ENCODE measurements at regions not wholly inside any gene's neighbourhood (a gene's known extent, or its start where the extent isn't known, plus 50 kb on each side); places are given as distances from the start of the nearest gene placed in this dataset.

DNA sequence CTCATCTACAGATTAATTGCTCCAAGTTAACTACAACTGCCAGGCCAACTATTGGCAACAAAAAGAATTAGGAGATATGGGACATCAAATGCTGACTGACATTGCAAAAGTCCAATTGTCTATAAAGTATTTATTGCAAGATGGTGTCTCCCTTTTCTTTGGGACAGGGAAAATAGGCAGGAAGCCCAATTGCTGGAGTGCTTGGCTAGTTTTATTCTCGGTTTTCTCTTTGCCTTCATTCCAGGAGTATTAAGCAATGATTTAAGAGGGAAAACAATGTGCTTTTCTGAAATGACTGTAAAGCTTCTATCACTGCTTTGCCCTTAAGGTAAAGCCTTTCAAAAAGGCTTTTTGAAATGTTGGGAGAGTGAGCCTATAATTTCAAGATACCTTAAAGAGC is 62.8 kb upstream of the DIAPH2 start:
- no peaks in the 10 kb centered on the region for H3K36me3 ChIP-seq (ENCODE audit: insufficient read depth, low read length)
- no peak for ATAC-seq (ENCODE audit: poor library complexity)
- intact Hi-C loops (cut with DNase I, micrococcal nuclease) = no loop called here
- Mint-ChIP-seq H3K4me1 (ENCODE audit: low read depth) (no peaks in the 10 kb centered on the region), H3K27me3 (no peaks in the 10 kb centered on the region), H3K4me3 (no peak overlapping the region), H3K9me3 (no peaks in the 10 kb centered on the region), H3K27ac (no peak overlapping the region), H3K36me3 (ENCODE audit: low read depth) (no peaks in the 10 kb centered on the region)
- no peak overlapping the region for H3K4me3 ChIP-seq (ENCODE audit: low read length)
- POLR2A ChIA-PET = no interaction called here
- H3K27me3 ChIP-seq (ENCODE audit: control insufficient read depth in 1 of 2, insufficient read depth in 2 of 2, low read length in 2 of 2) = no peaks in the 10 kb centered on the region
- no peaks in the 10 kb centered on the region for H3K9me3 ChIP-seq (ENCODE audit: control insufficient read depth in 1 of 2, insufficient read depth in 1 of 2, low read length in 2 of 2)
- H3K4me1 ChIP-seq (ENCODE audit: insufficient read depth, low read length) = no peaks in the 10 kb centered on the region
- DNase-seq = no peak
- CTCF ChIA-PET = no interaction called here
- H3K27ac ChIP-seq (ENCODE audit: low read depth in 1 of 2, low read length in 2 of 2) = no peak overlapping the region
- TF ChIP-seq, protein P1, sequence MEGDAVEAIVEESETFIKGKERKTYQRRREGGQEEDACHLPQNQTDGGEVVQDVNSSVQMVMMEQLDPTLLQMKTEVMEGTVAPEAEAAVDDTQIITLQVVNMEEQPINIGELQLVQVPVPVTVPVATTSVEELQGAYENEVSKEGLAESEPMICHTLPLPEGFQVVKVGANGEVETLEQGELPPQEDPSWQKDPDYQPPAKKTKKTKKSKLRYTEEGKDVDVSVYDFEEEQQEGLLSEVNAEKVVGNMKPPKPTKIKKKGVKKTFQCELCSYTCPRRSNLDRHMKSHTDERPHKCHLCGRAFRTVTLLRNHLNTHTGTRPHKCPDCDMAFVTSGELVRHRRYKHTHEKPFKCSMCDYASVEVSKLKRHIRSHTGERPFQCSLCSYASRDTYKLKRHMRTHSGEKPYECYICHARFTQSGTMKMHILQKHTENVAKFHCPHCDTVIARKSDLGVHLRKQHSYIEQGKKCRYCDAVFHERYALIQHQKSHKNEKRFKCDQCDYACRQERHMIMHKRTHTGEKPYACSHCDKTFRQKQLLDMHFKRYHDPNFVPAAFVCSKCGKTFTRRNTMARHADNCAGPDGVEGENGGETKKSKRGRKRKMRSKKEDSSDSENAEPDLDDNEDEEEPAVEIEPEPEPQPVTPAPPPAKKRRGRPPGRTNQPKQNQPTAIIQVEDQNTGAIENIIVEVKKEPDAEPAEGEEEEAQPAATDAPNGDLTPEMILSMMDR (IDR thresholded peaks at IDR 0.05) = no peak

Data from CD4-positive, alpha-beta T cell (primary cell).